Stimulated activated CD4-positive, alpha-beta T cell treated with anti-CD3 and anti-CD28 coated beads, Interleukin-2, amount 100 ng/mL, for 24 hours (primary cell): ENCODE measurements at regions not wholly inside any gene's neighbourhood (a gene's known extent, or its start where the extent isn't known, plus 50 kb on each side); places are given as distances from the start of the nearest gene placed in this dataset.

ENCODE experiments used
- DNase-seq, 2 donors: peaks; one replicate each; pipeline ENCODE4 v3.0.0-alpha.2; 2020

- no peak for DNase-seq
Measured at GRCh38 chr2:207257251-207258250, 91.8 kb upstream of the KLF7 start.

- DNase-seq, result no peak
Measured at GRCh38 chr2:207258263-207258991, 92.7 kb upstream of the KLF7 start.

GRCh38 chr2:207260021-207260420 is 94.3 kb upstream of the KLF7 start:
- DNase-seq, result no peak

GRCh38 chr2:207260947-207261346 is 95.2 kb upstream of the KLF7 start:
- DNase-seq, result no peak

- DNase-seq, result no peak
Measured at GRCh38 chr2:207264310-207264709, 98.6 kb upstream of the KLF7 start.

- DNase-seq, result no peak
Measured at GRCh38 chr2:207265332-207265731, 99.6 kb upstream of the KLF7 start.

- no peak for DNase-seq
Measured at GRCh38 chr2:207265869-207266268, 100.1 kb upstream of the KLF7 start.

GRCh38 chr2:207266648-207267047 is 100.9 kb upstream of the KLF7 start:
- DNase-seq, result no peak

- no peak for DNase-seq
Measured at GRCh38 chr2:207269038-207269437, 103.3 kb upstream of the KLF7 start.

GRCh38 chr2:207274530-207275189 is 108.9 kb upstream of the KLF7 start:
- DNase-seq, result no peak

- DNase-seq, result no peak
Measured at GRCh38 chr2:207275779-207276178, 110.0 kb upstream of the KLF7 start.

- no peak for DNase-seq
Measured at GRCh38 chr2:207276248-207276647, 110.5 kb upstream of the KLF7 start.

- DNase-seq, result no peak
Measured at GRCh38 chr2:207276858-207277257, 111.1 kb upstream of the KLF7 start.

GRCh38 chr2:207279520-207279919 is 113.8 kb upstream of the KLF7 start:
- no peak for DNase-seq

- no peak for DNase-seq
Measured at GRCh38 chr2:207281436-207281835, 115.7 kb upstream of the KLF7 start.

GRCh38 chr2:207282916-207283315 is 117.2 kb upstream of the KLF7 start:
- no peak for DNase-seq

GRCh38 chr2:207283356-207283755 is 117.6 kb upstream of the KLF7 start:
- DNase-seq, result peak in 1 of 2 donors; percentile 21

GRCh38 chr2:207284556-207285472 is 119.1 kb upstream of the KLF7 start:
- DNase-seq, result no peak

- DNase-seq, result no peak
Measured at GRCh38 chr2:207285473-207285815, 119.7 kb upstream of the KLF7 start.

GRCh38 chr2:207286106-207286505 is 120.4 kb upstream of the KLF7 start:
- DNase-seq, result no peak

- no peak for DNase-seq
Measured at GRCh38 chr2:207288628-207289027, 122.9 kb upstream of the KLF7 start.

GRCh38 chr2:207289295-207290018 is 123.7 kb upstream of the KLF7 start:
- DNase-seq, result no peak
